Stomach (tissue), 4 donors: ENCODE measurements at regions not wholly inside any gene's neighbourhood (a gene's known extent, or its start where the extent isn't known, plus 50 kb on each side); places are given as distances from the start of the nearest gene placed in this dataset.

ENCODE experiments used
- EP300 ChIP-seq: sonication (generic); formaldehyde crosslinking; IDR thresholded peaks from one replicate; pipeline ENCODE4 v1.6.1; 2017; ENCODE audit warnings: antibody characterized with exemption
- POLR2AphosphoS5 ChIP-seq, 3 donors: sonication (generic); formaldehyde crosslinking; IDR thresholded peaks; one replicate each; pipeline ENCODE4 v1.6.1; 2016; ENCODE audit warnings: antibody characterized with exemption in 3 of 3
- TF ChIP-seq, protein P1 (sequence below), 7 experiments: fragments of 450-650 bp in 4 of 7; fragments of 200-600 bp in 3 of 7; sonication (generic) in 3 of 7; IDR thresholded peaks; one replicate each; pipeline ENCODE4 v1.5.1; 2016 to 2019; ENCODE audit warnings: antibody characterized with exemption in 7 of 7, control low read depth in 2 of 7, mild to moderate bottlenecking in 1 of 7

DNA sequence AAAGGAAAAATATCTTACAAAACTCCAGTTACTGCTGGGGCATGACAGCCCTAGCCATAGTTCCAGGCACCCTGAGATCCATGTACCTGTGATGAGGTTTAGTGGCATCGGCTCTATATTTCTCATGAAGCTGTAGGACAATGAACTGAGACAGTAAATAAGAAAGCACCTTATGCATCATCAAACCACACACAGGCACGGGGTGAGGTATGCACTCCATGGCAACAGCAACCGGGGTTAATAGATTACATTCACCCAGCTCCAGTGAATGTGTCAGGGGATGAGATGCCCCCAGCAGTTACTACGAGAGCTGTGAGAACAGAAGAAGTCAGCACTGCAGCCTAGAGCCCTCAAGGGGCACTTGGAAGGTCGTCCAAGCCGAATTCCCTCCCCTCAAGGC, 162.0 kb upstream of the S1PR3 start:
- TF ChIP-seq EP300 (no peak), POLR2AphosphoS5 (IDR thresholded peaks at IDR 0.05) (no peak)
- TF ChIP-seq, protein P1, sequence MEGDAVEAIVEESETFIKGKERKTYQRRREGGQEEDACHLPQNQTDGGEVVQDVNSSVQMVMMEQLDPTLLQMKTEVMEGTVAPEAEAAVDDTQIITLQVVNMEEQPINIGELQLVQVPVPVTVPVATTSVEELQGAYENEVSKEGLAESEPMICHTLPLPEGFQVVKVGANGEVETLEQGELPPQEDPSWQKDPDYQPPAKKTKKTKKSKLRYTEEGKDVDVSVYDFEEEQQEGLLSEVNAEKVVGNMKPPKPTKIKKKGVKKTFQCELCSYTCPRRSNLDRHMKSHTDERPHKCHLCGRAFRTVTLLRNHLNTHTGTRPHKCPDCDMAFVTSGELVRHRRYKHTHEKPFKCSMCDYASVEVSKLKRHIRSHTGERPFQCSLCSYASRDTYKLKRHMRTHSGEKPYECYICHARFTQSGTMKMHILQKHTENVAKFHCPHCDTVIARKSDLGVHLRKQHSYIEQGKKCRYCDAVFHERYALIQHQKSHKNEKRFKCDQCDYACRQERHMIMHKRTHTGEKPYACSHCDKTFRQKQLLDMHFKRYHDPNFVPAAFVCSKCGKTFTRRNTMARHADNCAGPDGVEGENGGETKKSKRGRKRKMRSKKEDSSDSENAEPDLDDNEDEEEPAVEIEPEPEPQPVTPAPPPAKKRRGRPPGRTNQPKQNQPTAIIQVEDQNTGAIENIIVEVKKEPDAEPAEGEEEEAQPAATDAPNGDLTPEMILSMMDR (IDR thresholded peaks at IDR 0.05), result no peak
